ENCODE measurements at regions not wholly inside any gene's neighbourhood (a gene's known extent, or its start where the extent isn't known, plus 50 kb on each side); places are given as distances from the start of the nearest gene placed in this dataset.

GRCh38 chr1:48049823-48050535 lies 52.8 kb upstream of the TRABD2B start (continued):
- no peak for TF ChIP-seq ZNF462 (CRISPR knock-in tag; IDR thresholded peaks at IDR 0.05)
- no peak for TF ChIP-seq REST (IDR thresholded peaks at IDR 0.05; ENCODE audit: unreplicated experiment)

- no peak overlapping the region for H3K27ac ChIP-seq (ENCODE audit: low read depth)
- H3K4me2 ChIP-seq: no peak overlapping the region
- 0 out of 2 replicates have a peak, but pooled peaks cover 2% of the 10 kb centered on the region for H3K4me1 ChIP-seq (ENCODE audit: insufficient read depth)
- H3K9me2 ChIP-seq (ENCODE audit: insufficient read depth): no peaks in the 10 kb centered on the region
- DNase-seq (ENCODE audit: low spot score) (no peak), ATAC-seq (no peak)
- Mint-ChIP-seq H3K4me3 (no peak overlapping the region), H3K9me3 (no peaks in the 10 kb centered on the region), H3K27me3 (ENCODE audit: insufficient read depth, low read depth, poor library complexity) (peaks cover 8% of the 10 kb centered on the region), H3K27ac (no peak overlapping the region), H3K4me1 (peaks cover 5% of the 10 kb centered on the region), H3K36me3 (ENCODE audit: low read depth) (no peaks in the 10 kb centered on the region)
- H3K4me3 ChIP-seq: no peak overlapping the region
- H3K27me3 ChIP-seq (ENCODE audit: insufficient read depth): no peaks in the 10 kb centered on the region
- no peaks in the 10 kb centered on the region for H3K36me3 ChIP-seq (ENCODE audit: insufficient read depth)
- H2AFZ ChIP-seq: no peak overlapping the region
- H4K20me1 ChIP-seq (replicated peaks; ENCODE audit: insufficient read depth): no peaks in the 10 kb centered on the region
- no peaks in the 10 kb centered on the region for H3K79me2 ChIP-seq (replicated peaks; ENCODE audit: insufficient read depth)
- no peaks in the 10 kb centered on the region for H3F3A ChIP-seq (replicated peaks; ENCODE audit: low read depth)
- TF ChIP-seq EZH2 (IDR thresholded peaks at IDR 0.05; ENCODE audit: low read depth, unreplicated experiment): no peak
- TF ChIP-seq EZH2phosphoT487 (IDR thresholded peaks at IDR 0.05; ENCODE audit: unreplicated experiment): no peak
- TF ChIP-seq REST (IDR thresholded peaks at IDR 0.05; ENCODE audit: unreplicated experiment): no peak
- no peak for TF ChIP-seq POLR2AphosphoS5 (IDR thresholded peaks at IDR 0.05; ENCODE audit: low read depth)
- no peak for TF ChIP-seq ZNF114 (CRISPR knock-in tag; IDR thresholded peaks at IDR 0.05)
- no peak for TF ChIP-seq ZNF331 (CRISPR knock-in tag; IDR thresholded peaks at IDR 0.05; ENCODE audit: low read depth)
- TF ChIP-seq JUNB (IDR thresholded peaks at IDR 0.05; ENCODE audit: unreplicated experiment): no peak
- no peak for TF ChIP-seq CREB1 (CRISPR knock-in tag; IDR thresholded peaks at IDR 0.05; ENCODE audit: low read depth)
- TF ChIP-seq ETS1 (IDR thresholded peaks at IDR 0.05): no peak
Measured at GRCh38 chr1:48048980-48049379, 51.8 kb upstream of the TRABD2B start.
